Upper lobe of left lung (tissue), 4 donors: ENCODE measurements at regions not wholly inside any gene's neighbourhood (a gene's known extent, or its start where the extent isn't known, plus 50 kb on each side); places are given as distances from the start of the nearest gene placed in this dataset.

Experiments used
- CTCF ChIP-seq, 6 experiments: fragments of 450-650 bp in 4 of 6; fragments of 200-600 bp in 2 of 6; sonication (generic) in 2 of 6; IDR thresholded peaks; one replicate each; pipeline ENCODE4 v1.5.1; 2016 to 2019; ENCODE audit warnings: antibody characterized with exemption in 6 of 6
- EP300 ChIP-seq, 4 donors: sonication (generic); formaldehyde crosslinking; IDR thresholded peaks; one replicate each; pipeline ENCODE4 v1.5.1; 2017; ENCODE audit warnings: antibody characterized with exemption in 4 of 4, control low read depth in 2 of 4
- POLR2AphosphoS5 ChIP-seq, 2 donors: sonication (generic); formaldehyde crosslinking; IDR thresholded peaks; one replicate each; pipeline ENCODE4 v1.5.1; 2017; ENCODE audit warnings: antibody characterized with exemption in 2 of 2

DNA sequence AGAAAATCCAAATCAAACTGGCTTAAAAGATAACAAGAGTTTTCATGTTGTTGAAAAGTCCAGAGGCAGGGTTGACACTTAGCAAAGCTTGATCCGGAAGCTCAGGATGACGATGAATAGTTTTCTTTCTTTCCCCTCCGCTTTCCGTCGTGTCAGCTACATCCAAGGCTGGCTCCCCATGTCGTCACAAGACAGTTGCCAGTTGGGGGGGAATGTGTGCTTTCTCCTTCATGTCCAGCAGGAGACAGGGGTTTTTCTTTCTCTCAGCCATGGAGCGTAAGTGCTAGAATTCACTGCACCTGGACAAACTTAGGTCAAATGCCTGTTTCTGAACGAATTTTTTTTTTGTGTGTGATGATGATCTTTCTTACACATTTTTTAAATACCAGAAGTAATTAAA, 273.8 kb upstream of the RGMA start:
- TF ChIP-seq EP300 (IDR thresholded peaks at IDR 0.05), result no peak
- no peak for TF ChIP-seq CTCF (IDR thresholded peaks at IDR 0.05)
- TF ChIP-seq POLR2AphosphoS5 (IDR thresholded peaks at IDR 0.05), result no peak
